Ureter (tissue), 1 donor: ENCODE measurements at regions not wholly inside any gene's neighbourhood (a gene's known extent, or its start where the extent isn't known, plus 50 kb on each side); places are given as distances from the start of the nearest gene placed in this dataset.
A peak's percentile ranks its signal among the peaks of the same experiment; 100 is the strongest.
"Not testable (repeated sequence)": the region's sequence is repeated elsewhere in the genome, so short reads cannot be mapped to it uniquely, and the experiment has no call there.

Source experiments
- DNase-seq: peaks from one replicate; pipeline ENCODE4 v3.0.0-alpha.2; 2020; ENCODE audit warnings: low spot score
- donor health status: DM: yes; HTN: yes; CAD: no.

- no peak for DNase-seq
Measured at GRCh38 chr2:43071599-43072550, 154.5 kb downstream of the ZFP36L2 start.

DNA sequence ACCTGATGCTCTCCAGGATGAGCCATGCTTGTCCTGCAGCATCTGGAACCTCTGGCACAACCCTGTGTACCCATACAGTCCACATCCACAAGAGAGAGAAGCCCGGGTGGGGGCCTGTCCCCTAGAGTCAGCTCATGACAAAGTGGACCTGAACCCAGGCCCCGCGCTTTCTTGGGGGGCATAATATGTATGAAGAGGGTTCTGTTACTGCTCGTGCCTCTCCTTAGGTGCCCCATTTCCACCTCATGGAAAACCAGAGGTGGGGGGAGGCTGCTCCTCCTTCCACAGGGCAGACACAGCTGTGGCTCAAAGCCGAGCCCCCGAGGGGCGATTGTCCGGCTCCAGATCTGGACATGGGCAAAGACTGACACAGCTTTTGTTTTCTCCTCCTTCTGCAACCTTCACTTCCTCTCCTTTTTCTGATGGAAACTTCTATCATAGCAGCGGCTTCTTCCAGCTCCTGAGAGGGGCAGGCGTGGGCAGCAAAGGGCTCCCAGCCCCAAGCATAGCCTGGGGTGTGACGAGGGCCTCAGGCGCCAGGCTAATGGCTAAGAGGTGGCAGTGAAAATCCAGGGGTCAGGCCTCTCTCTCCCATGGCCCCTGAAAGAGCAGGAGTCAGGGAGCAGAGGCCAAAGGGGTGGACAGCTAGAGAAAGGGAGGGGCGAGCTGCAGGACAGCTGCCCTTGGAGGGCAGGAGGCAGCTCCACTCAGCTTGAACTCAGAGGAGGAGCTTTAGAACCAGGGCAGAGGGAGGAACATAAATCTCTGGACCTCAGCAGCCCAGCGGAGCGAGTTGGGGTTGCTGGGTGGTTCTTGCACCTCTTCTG lies 155.5 kb downstream of the ZFP36L2 start:
- no peak for DNase-seq

DNA sequence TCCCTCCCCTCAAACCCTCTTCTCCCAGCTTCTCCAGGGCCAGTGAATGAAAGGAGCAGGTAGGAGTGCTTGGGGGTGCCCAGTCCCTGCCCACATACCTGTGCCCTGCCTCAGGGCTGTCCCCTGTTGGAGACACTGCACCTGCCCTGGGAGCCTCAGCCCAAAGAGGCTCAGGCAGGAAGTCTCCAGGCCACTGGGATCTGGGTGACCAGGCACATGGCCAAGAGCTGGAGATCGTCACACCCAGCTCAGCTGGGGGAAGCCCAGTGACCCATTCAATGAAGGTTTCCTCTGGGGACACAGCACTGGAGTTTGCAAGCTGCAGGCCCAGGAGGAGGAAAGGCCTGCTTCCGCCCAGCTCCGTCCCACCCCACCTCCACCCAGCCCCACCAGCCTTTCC lies 156.4 kb downstream of the ZFP36L2 start:
- DNase-seq = peak; percentile 78

DNA sequence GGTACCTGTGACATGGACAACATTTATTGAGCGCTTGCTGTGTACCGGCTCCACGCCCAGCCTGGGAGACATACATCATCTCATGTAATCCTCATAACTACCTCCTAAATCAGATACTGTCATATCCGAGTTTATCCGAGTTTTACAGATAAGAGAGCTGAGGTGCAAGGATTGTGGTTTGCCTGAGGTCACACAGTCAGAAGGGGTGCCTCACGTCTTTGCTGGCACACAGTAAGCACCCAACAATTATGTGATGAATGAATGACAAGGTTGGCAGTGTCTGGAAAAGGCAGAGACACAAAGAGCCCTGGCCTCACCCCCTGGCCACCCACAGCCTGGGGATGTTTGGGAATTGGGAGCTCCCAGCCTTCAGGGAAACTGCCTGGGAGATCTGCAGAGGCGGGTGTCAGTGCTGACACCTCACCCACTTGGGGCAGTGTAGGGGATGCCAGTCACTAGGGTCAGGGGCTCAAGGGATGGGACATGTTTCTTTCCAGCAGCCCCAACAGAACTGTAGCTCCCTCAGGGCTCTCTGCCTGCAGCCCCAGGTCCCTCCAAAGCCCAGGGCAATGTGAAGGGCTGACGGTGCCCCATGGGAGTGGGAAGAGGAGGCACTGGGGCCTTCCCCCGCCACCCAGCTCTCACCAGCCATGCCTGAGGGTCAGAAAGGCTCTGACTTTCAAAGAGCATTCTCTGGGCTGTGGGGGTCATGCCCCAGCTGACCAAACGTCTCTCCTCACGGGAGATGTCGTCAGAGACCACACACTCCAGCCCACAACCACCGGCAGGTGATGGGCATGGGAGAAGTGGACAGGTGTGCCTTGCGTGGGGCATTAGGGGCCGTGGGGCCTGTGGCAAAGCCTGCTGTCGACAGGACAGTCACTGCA lies 157.5 kb downstream of the ZFP36L2 start:
- DNase-seq = no peak

DNA sequence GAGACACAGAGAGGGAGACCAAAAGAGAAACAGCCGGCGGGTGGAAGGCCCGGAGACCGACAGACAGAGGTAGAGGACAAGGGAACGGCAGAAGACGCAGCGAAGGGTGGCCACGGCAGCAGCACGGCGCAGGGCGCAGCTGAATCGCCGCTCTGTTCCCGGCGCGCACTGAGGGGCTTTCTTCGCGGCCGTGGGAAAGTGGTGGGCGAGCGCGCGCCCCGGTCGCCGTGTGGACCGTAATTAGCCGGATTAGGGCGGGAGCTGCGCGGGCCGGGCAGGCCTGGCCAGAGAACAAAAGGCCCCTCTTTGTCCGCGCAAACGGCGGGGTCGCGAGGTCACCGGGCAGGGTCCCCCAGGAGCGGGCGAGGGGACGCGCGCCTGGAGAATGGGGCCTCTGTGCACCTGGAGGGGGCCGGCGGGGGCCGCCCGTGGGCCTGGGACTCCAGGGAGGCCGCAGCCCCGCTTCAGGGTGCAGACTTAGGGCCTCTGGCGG lies 158.3 kb downstream of the ZFP36L2 start:
- DNase-seq = no peak

DNA sequence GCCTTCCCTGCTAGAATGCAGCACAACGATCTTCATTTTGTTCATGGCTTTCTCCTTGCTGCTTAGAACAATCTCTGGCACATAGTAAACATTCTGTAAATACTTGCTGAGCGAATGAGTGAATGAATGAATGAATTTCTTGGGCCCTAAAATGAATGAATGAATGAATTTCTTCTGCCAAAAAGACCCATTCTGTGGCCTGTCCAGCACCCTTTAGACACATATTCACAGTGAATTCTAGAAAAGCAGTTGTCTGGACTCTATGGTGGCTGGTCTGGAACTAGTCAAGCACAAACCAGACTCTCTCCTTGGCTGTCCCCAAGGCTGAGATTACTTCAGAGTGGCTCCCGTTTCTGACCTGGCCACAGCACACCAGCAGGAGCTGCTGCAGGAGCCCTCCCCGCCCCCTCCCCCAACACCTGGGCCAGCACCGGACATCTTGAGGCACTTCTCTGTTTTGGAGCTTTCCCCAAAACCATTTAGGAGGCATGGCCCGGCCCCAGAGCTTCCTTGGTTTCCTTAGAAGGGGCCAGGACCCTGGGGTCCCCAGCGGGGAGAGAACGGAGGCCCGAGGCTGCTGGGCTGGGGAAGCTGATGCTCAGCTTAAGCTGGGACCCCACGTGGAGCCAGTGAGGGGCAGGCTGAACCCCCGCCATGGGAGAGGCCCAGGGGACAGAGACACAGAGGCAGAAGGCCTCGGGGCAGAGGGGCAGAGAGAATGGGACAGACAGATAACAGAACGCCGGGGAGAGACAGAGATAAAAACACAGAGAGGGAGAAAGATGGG lies 159.0 kb downstream of the ZFP36L2 start:
- no peak for DNase-seq

DNA sequence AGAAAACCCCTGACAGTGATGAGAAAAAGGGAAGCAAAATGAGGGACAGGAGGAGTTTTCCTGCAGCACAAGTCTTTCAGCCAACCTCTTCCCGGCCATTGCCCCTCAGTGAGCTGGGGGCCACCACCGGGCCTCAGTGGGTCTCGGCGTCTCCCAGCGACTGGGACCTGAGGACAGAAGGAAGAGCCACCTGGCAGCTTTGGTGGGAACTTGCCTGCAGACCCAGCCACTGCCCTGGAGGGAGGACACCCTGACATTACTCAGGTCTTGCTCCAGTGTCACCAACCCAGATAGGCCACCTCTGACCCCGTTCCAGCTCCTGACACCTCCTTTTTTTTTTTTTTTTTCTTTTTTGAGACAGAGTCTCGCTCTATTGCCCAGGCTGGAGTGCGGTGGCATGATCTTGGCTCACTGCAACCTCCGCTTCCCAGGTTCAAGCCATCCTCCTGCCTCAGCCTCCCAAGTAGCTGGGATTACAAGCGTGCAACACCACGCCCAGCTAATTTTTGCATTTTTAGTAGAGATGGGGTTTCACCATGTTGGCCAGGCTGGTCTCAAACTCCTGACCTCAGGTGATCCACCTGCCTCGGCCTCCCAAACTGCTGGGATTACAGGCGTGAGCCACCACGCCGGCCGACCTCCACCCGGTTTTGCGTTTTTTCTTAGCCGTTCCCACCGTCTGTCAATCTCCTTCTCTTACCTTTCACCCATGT lies 159.7 kb downstream of the ZFP36L2 start:
- not testable (repeated sequence) for DNase-seq

DNA sequence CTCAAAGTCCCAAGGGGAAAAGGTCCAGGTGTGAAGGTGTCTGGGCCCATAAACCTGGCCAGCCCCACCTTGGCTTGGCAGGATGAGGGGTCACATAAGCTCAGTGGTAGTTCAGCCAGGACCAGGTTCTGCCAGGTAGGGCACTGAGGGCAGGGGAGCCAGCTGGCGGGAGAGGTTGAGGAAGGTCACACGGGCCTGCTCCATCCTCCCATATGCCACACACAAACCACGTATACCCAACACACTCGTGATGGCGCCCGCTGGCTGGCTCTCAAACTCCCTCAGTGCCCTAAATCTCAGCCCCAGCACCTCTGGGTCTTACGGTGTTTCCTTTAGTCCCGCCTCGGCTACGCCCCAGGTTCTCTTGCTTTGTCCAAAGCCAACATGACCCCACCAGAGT lies 160.5 kb downstream of the ZFP36L2 start:
- no peak for DNase-seq

DNA sequence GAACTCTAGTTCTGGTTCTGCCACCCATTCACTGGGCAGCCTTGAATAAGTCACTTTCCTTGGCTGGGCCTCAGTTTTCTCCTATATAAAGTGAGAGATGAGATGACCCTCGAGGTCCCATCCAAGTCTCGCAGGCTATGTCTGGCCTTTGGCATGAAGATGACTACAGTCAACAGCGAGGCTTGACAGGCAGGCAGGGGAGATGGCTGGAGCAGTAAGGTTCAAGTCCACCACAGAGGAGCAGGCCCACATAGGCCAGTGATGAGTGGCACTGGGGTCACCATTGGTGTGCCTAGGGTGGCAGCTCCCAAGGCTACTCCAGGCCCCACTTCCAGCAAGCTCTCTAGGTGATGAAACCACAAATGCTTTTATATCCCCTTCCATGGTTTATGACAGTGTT lies 161.4 kb downstream of the ZFP36L2 start:
- DNase-seq = no peak

DNA sequence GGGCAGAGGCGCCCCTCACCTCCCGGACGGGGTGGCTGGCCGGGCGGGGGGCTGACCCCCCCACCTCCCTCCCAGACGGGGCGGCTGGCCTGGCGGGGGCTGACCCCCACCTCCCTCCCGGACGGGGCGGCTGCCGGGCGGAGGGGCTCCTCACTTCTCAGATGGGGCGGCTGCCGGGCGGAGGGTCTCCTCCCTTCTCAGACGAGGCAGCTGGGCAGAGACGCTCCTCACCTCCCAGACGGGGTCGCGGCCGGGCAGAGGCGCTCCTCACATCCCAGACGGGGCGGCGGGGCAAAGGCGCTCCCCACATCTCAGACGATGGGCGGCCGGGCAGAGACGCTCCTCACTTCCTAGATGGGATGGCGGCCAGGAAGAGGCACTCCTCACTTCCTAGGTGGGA lies 163.3 kb downstream of the ZFP36L2 start:
- not testable (repeated sequence) for DNase-seq

GRCh38 chr2:43062058-43062457 lies 164.3 kb downstream of the ZFP36L2 start:
- DNase-seq = no peak

DNA sequence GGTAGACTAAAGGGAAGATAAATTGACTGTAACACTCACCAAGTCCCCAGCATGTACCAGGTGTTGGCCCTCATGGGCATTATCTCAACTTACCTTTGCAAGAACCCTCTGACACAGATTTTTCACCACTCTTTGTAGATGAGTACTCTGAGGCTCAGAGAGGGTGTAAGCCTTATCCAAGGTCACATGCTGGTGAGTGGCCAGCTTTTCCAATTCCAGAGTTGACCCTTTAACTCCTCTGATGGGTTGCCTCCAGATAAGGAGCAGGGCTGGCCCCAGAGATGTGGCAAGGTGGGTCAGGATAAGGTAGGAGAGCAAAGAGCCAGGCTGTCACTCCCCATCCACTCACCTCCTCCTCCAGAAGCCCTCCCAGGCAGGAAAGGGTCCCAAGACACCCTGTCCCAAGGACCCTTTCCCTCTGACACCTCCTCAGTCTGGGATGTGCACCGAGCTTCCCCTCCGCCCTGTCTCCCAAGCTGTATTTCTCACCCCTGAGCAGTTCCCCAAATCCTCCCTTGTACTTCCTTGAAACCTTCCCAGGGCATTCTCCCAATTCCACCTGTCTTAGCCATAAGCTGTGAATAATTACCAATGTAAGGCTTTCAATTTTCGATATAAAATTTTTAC lies 165.9 kb downstream of the ZFP36L2 start:
- no peak for DNase-seq

DNA sequence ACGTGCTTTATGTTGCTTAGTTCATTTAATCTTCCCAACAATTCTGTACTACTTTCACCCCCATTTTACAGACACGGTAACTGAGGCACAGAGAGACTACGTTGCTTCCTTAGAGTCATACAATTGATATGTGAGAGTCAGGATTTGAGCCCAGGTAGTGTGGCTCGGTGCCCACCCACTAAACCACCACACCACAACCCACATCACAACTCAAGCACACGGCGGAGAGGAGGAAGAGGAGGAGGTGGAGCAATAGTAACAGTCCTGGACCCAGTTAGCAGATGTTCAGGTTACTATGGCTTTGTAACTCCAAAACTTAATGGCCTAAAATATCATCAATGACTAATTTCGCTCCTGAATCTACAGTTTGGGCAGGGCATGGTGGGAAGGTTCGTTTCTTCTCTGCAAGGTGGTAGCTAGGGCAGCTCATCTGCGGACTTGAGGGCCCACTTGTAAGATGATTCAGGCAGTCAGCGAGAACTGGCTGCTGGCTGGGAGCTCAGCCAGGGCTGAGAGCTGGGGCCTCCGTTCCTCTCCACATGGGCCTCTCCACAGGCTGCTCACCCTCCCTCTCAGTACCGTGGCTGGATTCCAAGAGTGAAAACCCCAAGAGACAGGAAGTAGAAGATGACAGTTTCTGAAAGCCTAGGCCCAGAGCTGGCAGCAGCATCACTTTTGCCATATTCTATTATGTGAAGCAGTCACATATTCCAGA lies 167.1 kb downstream of the ZFP36L2 start:
- DNase-seq = peak; percentile 83

DNA sequence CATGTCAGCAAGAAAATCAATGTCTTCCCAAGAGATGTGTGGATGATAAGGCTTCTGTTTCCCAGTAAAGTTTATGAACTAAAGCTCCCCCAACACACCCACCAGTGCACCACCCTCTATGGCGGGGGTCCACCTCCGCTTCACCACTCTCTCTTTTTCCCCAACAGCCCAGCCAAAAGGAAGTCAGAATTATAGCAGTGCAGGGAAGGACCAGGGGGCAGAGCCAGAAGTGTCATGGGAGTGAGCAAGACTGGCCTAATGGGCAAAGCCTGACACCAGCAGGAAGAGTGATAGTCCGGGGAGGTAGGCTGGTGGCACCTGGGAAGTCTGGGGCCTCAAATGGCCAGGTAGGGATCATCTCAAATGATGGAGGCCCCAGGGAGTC lies 167.7 kb downstream of the ZFP36L2 start:
- no peak for DNase-seq

DNA sequence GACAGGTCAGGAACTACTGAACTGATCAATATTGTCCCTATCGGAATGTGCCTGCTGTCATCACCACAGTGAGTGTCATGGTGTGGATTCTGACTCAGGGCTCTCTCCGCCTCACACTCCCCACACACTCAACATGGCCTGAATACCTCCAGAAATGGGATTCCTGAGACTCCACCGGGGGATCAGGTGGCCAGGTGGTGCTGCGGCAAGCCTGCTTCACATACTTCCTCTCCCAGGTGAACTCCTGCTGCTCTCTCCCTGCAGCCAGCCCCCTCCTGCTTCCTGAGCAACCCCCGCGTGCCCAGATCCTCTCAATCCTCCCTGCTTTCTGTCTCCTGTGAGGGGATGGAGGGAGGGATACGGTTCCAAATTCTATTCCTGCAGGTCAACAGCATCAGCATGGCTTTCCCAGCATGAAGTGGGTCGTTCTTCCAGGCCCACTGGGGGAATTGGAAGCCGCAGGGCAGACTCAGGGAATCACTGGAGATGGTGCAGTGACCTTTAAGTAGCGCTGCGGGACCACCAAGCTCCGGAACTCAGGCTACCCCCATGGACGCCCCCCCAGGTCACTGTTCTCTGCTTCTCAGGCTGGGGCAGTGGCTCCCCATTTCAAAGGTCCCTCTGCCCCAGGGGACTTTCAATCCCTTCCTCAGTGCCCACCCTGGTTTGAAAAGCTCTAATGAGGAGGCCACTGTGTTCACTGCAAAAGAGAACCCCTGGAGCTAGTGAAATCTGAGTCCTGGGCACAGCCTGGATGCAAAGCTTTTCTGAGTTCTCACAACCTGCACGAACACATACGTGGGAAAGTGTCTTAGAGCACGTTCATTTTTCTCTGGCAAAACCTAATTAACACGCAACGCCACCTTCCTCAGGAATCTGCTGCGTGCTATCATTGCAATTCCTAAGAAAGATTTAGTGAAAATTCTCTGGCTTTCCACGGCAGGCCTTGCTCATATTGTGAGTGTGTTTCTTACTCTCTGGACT lies 168.4 kb downstream of the ZFP36L2 start:
- DNase-seq = no peak

DNA sequence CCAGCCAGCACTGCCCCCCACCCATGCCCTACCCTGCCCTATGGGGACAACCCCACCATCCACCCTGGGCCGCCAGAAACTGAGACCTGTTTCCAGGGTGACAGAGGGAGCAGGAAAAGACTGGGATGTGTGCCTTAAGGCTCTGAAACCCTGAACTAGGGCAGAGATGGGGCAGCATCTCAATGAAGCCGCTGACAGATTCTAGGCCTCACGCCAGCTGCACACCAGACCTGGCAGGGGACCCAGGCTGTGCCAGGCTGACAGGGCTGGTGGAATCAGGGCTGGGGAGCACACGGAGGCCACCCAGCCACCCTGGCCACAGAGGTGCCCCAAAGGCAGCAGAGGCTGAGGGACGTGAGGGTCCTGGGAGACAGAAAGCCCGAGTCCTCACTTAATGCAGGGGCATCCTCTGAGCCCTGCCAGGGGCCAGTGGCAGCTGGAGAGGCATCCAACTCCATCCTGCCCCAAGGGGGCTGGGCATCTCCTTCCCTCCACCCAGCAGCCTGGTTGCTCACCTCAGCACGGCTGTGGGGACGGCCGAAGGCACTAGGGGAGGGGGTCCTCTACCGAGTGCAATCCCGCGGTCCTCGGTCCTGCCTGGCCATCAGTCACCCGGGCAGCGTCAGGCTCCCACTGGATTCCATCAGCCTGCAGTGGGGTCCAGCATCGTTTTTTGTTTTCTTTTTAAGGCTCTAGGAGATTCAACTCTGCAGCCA lies 169.2 kb downstream of the ZFP36L2 start:
- no peak for DNase-seq

DNA sequence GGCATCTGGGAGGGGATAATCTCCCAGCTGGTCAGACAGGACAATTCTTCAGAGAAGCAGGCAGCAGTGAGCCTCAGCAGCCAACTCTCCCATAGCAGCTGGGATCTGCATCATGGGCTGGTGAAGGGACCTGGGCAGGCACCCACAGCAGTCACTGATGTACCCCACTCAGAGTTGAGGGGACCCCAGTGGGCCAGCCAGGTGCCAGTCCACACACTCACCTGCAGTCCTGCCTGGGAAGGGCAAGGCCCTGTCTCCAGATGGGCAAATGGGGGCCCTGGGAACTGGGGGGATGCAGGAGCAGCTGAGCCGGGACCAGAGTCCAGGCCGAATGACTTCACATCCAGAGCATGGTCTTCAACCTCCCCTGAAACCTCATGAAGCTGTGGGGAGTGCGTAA lies 170.4 kb downstream of the ZFP36L2 start:
- DNase-seq = no peak
